Astrocyte (in vitro differentiated cells and primary cell): ENCODE measurements at regions not wholly inside any gene's neighbourhood (a gene's known extent, or its start where the extent isn't known, plus 50 kb on each side); places are given as distances from the start of the nearest gene placed in this dataset.

Experiments used
- DNase-seq: peaks from one replicate; pipeline ENCODE4 v3.0.0-alpha.2; 2010; ENCODE audit warnings: low read depth
- FAIRE-seq: peaks from 2 replicates; lab custom pipeline; 2011; peaks lifted over from hg19 to GRCh38; lab: Jason Lieb, UNC
- H2AFZ ChIP-seq: 2 replicates; pipeline ENCODE4 v1.6.0; 2012; ENCODE audit warnings: low read depth, low read length, inconsistent platforms
- H3K27ac ChIP-seq: 2 replicates; pipeline ENCODE4 v1.5.1; 2011; ENCODE audit warnings: low read depth, low read length, inconsistent platforms
- H3K27me3 ChIP-seq: 2 replicates; pipeline ENCODE4 v1.6.0; 2011; ENCODE audit warnings: low read length, inconsistent platforms; ENCODE audit not compliant: insufficient read depth
- H3K36me3 ChIP-seq: 2 replicates; pipeline ENCODE4 v1.5.1; 2011; ENCODE audit warnings: low read length, inconsistent platforms; ENCODE audit not compliant: insufficient read depth
- H3K4me1 ChIP-seq: 2 replicates; pipeline ENCODE4 v1.5.1; 2011; ENCODE audit warnings: low read length, inconsistent platforms; ENCODE audit not compliant: insufficient read depth
- H3K4me2 ChIP-seq: 2 replicates; pipeline ENCODE4 v1.6.0; 2012; ENCODE audit warnings: low read length, inconsistent platforms
- H3K4me3 ChIP-seq: 2 replicates; pipeline ENCODE4 v1.5.1; 2011; ENCODE audit warnings: low read depth, mild to moderate bottlenecking, low read length, inconsistent platforms; ENCODE audit not compliant: insufficient read depth
- H3K79me2 ChIP-seq: 2 replicates; pipeline ENCODE4 v1.6.0; 2012; ENCODE audit warnings: mild to moderate bottlenecking, low read length, inconsistent platforms; ENCODE audit not compliant: insufficient read depth
- H3K9ac ChIP-seq: 2 replicates; pipeline ENCODE4 v1.6.0; 2012; ENCODE audit warnings: mild to moderate bottlenecking, low read length, inconsistent platforms
- H3K9me3 ChIP-seq: 2 replicates; pipeline ENCODE4 v1.5.1; 2012; ENCODE audit warnings: low read depth, mild to moderate bottlenecking, low read length, inconsistent platforms; ENCODE audit not compliant: insufficient read depth
- H4K20me1 ChIP-seq: 2 replicates; pipeline ENCODE4 v1.6.0; 2012; ENCODE audit warnings: low read length, inconsistent platforms; ENCODE audit not compliant: insufficient read depth
- H3K27ac Mint-ChIP-seq: one replicate; pipeline ENCODE4 v1.8.0; 2021; ENCODE audit warnings: mild to moderate bottlenecking, mixed read lengths; ENCODE audit not compliant: unreplicated experiment
- H3K27me3 Mint-ChIP-seq: one replicate; pipeline ENCODE4 v1.8.0; 2021; ENCODE audit warnings: low read depth, mixed read lengths; ENCODE audit not compliant: unreplicated experiment
- H3K36me3 Mint-ChIP-seq: one replicate; pipeline ENCODE4 v1.8.0; 2021; ENCODE audit warnings: low read depth, mixed read lengths; ENCODE audit not compliant: unreplicated experiment
- H3K4me1 Mint-ChIP-seq: one replicate; pipeline ENCODE4 v1.8.0; 2021; ENCODE audit warnings: low read depth, mixed read lengths; ENCODE audit not compliant: unreplicated experiment
- H3K4me3 Mint-ChIP-seq: one replicate; pipeline ENCODE4 v1.8.0; 2021; ENCODE audit warnings: mild to moderate bottlenecking, moderate library complexity, mixed read lengths; ENCODE audit not compliant: unreplicated experiment
- H3K9me3 Mint-ChIP-seq: one replicate; pipeline ENCODE4 v1.8.0; 2021; ENCODE audit warnings: mild to moderate bottlenecking, mixed read lengths; ENCODE audit not compliant: unreplicated experiment
- EZH2 ChIP-seq: IDR thresholded peaks from 2 replicates; pipeline ENCODE4 v1.6.1; 2012; ENCODE audit warnings: mild to moderate bottlenecking, low read length, inconsistent platforms; ENCODE audit not compliant: insufficient read depth
- TF ChIP-seq, protein P1 (sequence below): IDR thresholded peaks from 2 replicates; pipeline ENCODE4 v1.5.1; 2011; ENCODE audit warnings: low read depth, mild to moderate bottlenecking, inconsistent platforms, low read length, moderate library complexity; ENCODE audit not compliant: insufficient read depth

DNA sequence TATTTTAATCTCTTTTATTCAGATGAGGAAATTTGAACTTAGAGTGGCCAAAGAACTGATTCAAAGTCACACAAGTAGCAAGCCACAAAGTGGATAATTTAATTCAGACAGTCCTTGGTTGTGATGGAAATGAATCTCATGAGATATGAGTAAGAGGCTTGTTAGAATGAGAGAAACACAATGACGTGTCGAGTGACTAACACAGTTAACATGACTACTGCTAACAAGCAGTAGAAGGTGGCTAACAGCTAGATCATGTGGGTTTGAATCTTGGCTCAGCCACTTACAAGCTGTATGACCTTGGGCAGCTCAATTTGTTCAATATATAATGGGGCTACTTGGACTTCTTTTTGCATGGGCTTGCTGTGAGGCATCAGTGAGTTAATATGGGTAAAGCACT, 104.5 kb upstream of the LMO4 start:
- Histone ChIP-seq H2AFZ (no peak overlapping the region), H4K20me1 (no peaks in the 10 kb centered on the region), H3K27me3 (no peaks in the 10 kb centered on the region), H3K36me3 (no peaks in the 10 kb centered on the region), H3K4me1 (peaks cover 28% of the 10 kb centered on the region), H3K9me3 (no peaks in the 10 kb centered on the region), H3K9ac (peak overlapping the region; percentile 35), H3K79me2 (no peaks in the 10 kb centered on the region), H3K27ac (peak overlapping the region; percentile 92), H3K4me2 (peak overlapping the region; percentile 26), H3K4me3 (no peak overlapping the region)
- Mint-ChIP-seq H3K36me3 (no peaks in the 10 kb centered on the region), H3K4me3 (no peak overlapping the region), H3K9me3 (peaks cover 1% of the 10 kb centered on the region), H3K27ac (peak overlapping the region; percentile 82), H3K27me3 (peaks cover 1% of the 10 kb centered on the region), H3K4me1 (peaks cover 11% of the 10 kb centered on the region)
- TF ChIP-seq EZH2: no peak
- TF ChIP-seq, protein P1, sequence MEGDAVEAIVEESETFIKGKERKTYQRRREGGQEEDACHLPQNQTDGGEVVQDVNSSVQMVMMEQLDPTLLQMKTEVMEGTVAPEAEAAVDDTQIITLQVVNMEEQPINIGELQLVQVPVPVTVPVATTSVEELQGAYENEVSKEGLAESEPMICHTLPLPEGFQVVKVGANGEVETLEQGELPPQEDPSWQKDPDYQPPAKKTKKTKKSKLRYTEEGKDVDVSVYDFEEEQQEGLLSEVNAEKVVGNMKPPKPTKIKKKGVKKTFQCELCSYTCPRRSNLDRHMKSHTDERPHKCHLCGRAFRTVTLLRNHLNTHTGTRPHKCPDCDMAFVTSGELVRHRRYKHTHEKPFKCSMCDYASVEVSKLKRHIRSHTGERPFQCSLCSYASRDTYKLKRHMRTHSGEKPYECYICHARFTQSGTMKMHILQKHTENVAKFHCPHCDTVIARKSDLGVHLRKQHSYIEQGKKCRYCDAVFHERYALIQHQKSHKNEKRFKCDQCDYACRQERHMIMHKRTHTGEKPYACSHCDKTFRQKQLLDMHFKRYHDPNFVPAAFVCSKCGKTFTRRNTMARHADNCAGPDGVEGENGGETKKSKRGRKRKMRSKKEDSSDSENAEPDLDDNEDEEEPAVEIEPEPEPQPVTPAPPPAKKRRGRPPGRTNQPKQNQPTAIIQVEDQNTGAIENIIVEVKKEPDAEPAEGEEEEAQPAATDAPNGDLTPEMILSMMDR: no peak
- FAIRE-seq: peak; percentile 100
- DNase-seq: peak; percentile 100

DNA sequence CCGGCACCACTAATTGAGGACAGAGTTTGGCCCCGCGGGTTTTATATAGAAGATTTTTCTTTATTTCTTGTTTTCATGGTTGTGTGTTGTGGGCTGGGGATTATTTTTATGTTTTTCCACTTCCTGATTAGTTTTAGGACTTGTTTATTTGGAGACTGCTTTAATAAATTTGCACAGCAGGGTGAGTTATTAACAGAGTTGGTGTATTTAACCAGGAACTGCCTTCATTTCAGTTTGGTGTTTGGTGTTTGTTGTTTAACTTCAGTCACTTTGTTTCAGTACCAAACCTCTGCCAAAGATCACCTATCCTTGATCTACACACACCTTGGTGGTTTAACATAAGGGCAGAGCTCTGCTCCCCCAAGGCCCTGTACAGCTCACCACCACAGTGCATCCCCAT, 103.5 kb upstream of the LMO4 start:
- no peaks in the 10 kb centered on the region for H3K36me3 Mint-ChIP-seq
- no peak for DNase-seq
- Histone ChIP-seq H3K9me3 (no peaks in the 10 kb centered on the region), H3K9ac (peak overlapping the region; percentile 74), H3K4me3 (no peak overlapping the region), H2AFZ (no peak overlapping the region), H3K79me2 (no peaks in the 10 kb centered on the region), H3K36me3 (no peaks in the 10 kb centered on the region), H3K4me1 (peaks cover 28% of the 10 kb centered on the region), H3K4me2 (no peak overlapping the region), H4K20me1 (no peaks in the 10 kb centered on the region), H3K27ac (peak overlapping the region; percentile 92), H3K27me3 (no peaks in the 10 kb centered on the region)
- no peak overlapping the region for H3K4me3 Mint-ChIP-seq
- H3K9me3 Mint-ChIP-seq: no peaks in the 10 kb centered on the region
- peak overlapping the region; percentile 45 for H3K27ac Mint-ChIP-seq
- TF ChIP-seq, protein P1: no peak
- TF ChIP-seq EZH2: no peak
- FAIRE-seq: no peak
- H3K27me3 Mint-ChIP-seq: no peaks in the 10 kb centered on the region
- peaks cover 11% of the 10 kb centered on the region for H3K4me1 Mint-ChIP-seq

DNA sequence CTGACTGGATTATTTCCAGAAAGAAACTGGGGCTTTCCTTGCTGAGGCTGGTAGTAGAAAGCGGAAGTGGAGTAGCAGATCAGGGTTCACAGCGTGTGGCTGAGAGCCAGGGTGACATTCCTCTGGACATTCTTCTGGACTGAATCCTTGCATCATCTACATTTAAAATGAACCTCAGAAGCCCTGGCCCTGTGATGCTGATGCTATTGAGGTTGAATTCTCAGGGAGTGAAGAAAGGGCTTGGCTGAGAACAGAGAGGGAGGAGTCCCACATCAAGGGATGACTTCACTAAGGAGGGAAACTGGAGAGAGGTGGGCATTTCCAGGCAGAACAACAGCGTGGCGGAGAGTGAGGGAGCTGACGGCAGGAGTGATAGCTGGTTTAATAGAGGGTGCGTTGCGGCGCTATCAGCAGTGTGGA, 102.3 kb upstream of the LMO4 start:
- Histone ChIP-seq H3K36me3 (no peaks in the 10 kb centered on the region), H3K9ac (peak overlapping the region; percentile 74)
- H3K27ac Mint-ChIP-seq: peak overlapping the region; percentile 96

More for the DNA sequence above, 102.3 kb upstream of the LMO4 start:
- Mint-ChIP-seq H3K4me3 (no peak overlapping the region), H3K4me1 (peaks cover 11% of the 10 kb centered on the region), H3K36me3 (no peaks in the 10 kb centered on the region), H3K9me3 (no peaks in the 10 kb centered on the region), H3K27me3 (no peaks in the 10 kb centered on the region)
- H3K27me3 ChIP-seq: no peaks in the 10 kb centered on the region
- TF ChIP-seq, protein P1: no peak
- TF ChIP-seq EZH2: no peak
- DNase-seq (peak; percentile 100), FAIRE-seq (peak; percentile 88)
- H3K27ac ChIP-seq: peak overlapping the region; percentile 92
- H4K20me1 ChIP-seq: no peaks in the 10 kb centered on the region
- peak overlapping the region; percentile 67 for H2AFZ ChIP-seq
- peak overlapping the region; percentile 73 for H3K4me2 ChIP-seq
- H3K79me2 ChIP-seq: no peaks in the 10 kb centered on the region
- H3K4me1 ChIP-seq: peaks cover 28% of the 10 kb centered on the region
- peak overlapping the region; percentile 18 for H3K4me3 ChIP-seq
- no peaks in the 10 kb centered on the region for H3K9me3 ChIP-seq
